HG02981 (cell line): ENCODE measurements at regions not wholly inside any gene's neighbourhood (a gene's known extent, or its start where the extent isn't known, plus 50 kb on each side); places are given as distances from the start of the nearest gene placed in this dataset.
"Not testable (repeated sequence)": the region's sequence is repeated elsewhere in the genome, so short reads cannot be mapped to it uniquely, and the experiment has no call there.

ENCODE experiments used
- ATAC-seq: cut with Tn5 transposase; IDR thresholded peaks from one replicate; pipeline ENCODE4 v1.9.1; 2021; ENCODE audit warnings: mild to moderate bottlenecking, moderate library complexity; ENCODE audit not compliant: unreplicated experiment

DNA sequence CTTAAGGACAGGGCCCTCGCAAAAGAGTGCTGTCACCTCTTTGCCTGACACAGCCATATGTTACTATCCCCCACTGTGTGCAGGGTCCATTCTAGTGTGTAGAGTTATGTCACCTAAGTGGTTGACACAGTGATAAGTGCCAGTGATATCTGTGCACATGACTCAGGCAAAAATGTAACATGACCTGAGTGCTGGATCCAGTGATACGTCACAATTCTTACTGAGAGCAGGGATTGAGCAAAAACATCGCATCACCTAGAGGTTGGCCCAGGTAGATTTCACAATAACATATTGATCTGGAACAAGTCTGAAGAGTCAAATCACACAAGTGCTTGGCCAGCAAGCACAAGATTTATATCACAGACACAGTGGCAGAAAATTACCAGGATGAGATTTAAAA is 100.5 kb upstream of the BPY2B start:
- ATAC-seq, result not testable (repeated sequence)

DNA sequence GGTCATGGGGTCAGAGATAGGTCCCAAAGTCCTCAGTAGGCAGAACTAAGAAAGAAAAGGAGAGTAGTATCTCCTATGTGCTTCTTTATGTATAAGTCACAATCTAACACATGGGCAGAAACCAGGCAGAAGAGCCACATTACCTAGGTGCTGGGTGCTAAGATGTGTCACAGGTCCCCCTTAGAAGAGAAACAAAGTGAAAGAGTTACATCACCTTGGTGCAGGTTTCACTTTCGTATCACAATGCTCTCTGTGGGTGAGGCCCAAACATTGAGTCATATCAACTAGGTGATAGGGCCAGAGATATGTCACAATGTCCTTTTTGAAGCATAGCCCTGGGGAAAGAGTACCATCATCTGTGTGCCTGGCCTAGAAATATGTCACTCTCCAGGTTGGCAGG is 96.1 kb upstream of the BPY2B start:
- ATAC-seq, result peak; percentile 90

DNA sequence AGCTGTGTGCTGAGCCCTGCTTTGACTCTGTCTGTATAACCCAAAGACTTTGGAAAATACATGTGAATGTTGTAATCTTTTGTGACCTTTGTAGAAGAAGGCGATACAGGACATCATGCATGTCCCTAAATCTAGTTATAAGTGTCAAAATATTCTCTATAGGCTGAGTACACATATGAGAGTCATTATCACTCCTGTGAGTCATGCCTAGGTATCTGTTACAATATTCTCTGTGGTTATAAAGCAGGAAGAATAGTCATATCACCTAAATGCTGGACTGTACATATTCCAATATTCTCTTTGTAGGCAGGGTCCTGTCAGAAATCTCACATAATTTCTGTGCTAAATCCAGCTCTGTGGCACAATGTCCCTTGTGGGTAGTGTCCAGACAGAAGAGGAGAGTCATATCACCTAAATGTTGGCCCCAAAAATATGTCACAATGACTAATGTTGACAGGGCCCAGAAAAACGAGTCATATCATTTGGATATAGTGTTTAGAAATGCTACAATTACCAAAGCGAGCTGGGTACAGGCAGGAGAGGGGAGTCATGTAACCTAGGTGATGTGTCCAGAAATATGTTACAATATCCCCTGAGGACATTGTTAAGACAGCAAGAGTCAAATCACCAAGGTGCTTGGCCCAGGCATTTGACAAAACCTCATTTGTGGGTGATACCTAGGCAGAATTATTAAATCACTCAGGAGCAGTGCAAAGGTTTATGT is 80.4 kb upstream of the BPY2B start:
- not testable (repeated sequence) for ATAC-seq

- ATAC-seq, result not testable (repeated sequence)
These were observed 69.0 kb upstream of the BPY2B start for GRCh38 chrY:24548807-24549206.

DNA sequence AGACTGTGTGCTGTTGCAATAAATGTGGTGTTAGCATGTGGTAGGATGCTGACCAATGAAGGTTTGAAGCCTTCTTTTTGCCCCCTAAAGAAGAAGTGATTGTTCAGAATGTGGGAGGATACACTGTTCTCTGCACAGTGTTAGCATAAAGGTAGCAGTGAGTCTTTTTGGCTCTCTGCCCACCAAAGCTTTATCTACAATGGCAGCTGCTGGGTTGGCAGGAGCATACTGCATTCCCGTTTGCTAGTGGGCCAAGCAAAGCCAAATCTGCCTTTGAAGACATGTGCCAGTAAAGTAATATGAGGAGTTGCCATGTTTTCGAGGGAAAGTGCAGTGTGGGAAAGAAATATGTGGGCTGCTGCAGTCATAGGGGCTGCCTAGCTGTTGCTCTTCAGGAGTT is 56.4 kb upstream of the BPY2B start:
- not testable (repeated sequence) for ATAC-seq
